Neural progenitor cell (in vitro differentiated cells): ENCODE measurements at regions not wholly inside any gene's neighbourhood (a gene's known extent, or its start where the extent isn't known, plus 50 kb on each side); places are given as distances from the start of the nearest gene placed in this dataset.

Source experiments
- CTCF ChIP-seq: fragments of 200-600 bp; sonication (generic); IDR thresholded peaks from 2 replicates; pipeline ENCODE4 v1.5.1; 2017; ENCODE audit warnings: antibody characterized with exemption, mild to moderate bottlenecking
- EZH2 ChIP-seq: fragments of 200-600 bp; sonication (generic); IDR thresholded peaks from 2 replicates; pipeline ENCODE4 v1.6.1; 2017; ENCODE audit warnings: antibody characterized with exemption, mild to moderate bottlenecking, moderate library complexity

GRCh38 chr16:86734543-86735460 lies 156.5 kb downstream of the FOXL1 start:
- TF ChIP-seq CTCF (no peak), EZH2 (no peak)
